ENCODE measurements at regions not wholly inside any gene's neighbourhood (a gene's known extent, or its start where the extent isn't known, plus 50 kb on each side); places are given as distances from the start of the nearest gene placed in this dataset.

GRCh38 chr10:9657530-9657929, 1360.1 kb upstream of the CELF2 start:
- Histone ChIP-seq H3K27me3 (ENCODE audit: control insufficient read depth in 1 of 2, insufficient read depth in 2 of 2, low read length in 2 of 2) (no peaks in the 10 kb centered on the region), H3K27ac (ENCODE audit: low read length) (no peak overlapping the region), H3K9ac (ENCODE audit: low read length in 2 of 2) (no peak overlapping the region)

GRCh38 chr10:9668411-9668810, 1349.3 kb upstream of the CELF2 start:
- H3K27ac ChIP-seq (ENCODE audit: low read length), result no peak overlapping the region
- no peaks in the 10 kb centered on the region for H3K36me3 ChIP-seq (ENCODE audit: control insufficient read depth in 2 of 2, insufficient read depth in 2 of 2, low read length in 2 of 2)
- H3K9ac ChIP-seq (ENCODE audit: low read length in 2 of 2), result no peak overlapping the region
- H3K27me3 ChIP-seq (ENCODE audit: control insufficient read depth in 1 of 2, insufficient read depth in 2 of 2, low read length in 2 of 2), result no peaks in the 10 kb centered on the region
- no peaks in the 10 kb centered on the region for H3K9me3 ChIP-seq (ENCODE audit: control insufficient read depth in 2 of 2, low read length in 2 of 2)
- H3K4me3 ChIP-seq (ENCODE audit: low read length in 2 of 2), result no peak overlapping the region
- H3K4me1 ChIP-seq (ENCODE audit: control insufficient read depth, insufficient read depth, low read length), result no peaks in the 10 kb centered on the region

More at GRCh38 chr10:9657530-9657929, 1360.1 kb upstream of the CELF2 start:
- Histone ChIP-seq H3K4me3 (ENCODE audit: low read length in 2 of 2) (no peak overlapping the region), H3K9me3 (ENCODE audit: control insufficient read depth in 2 of 2, low read length in 2 of 2) (no peaks in the 10 kb centered on the region), H3K36me3 (ENCODE audit: control insufficient read depth in 2 of 2, insufficient read depth in 2 of 2, low read length in 2 of 2) (no peaks in the 10 kb centered on the region), H3K4me1 (ENCODE audit: control insufficient read depth, insufficient read depth, low read length) (no peaks in the 10 kb centered on the region)

GRCh38 chr10:9670911-9671310, 1346.8 kb upstream of the CELF2 start:
- H3K9me3 ChIP-seq (ENCODE audit: control insufficient read depth in 2 of 2, low read length in 2 of 2), result no peaks in the 10 kb centered on the region
- no peak overlapping the region for H3K9ac ChIP-seq (ENCODE audit: low read length in 2 of 2)

GRCh38 chr10:9681655-9682054, 1336.0 kb upstream of the CELF2 start:
- H3K36me3 ChIP-seq (ENCODE audit: control insufficient read depth in 2 of 2, insufficient read depth in 2 of 2, low read length in 2 of 2), result no peaks in the 10 kb centered on the region
- H3K4me1 ChIP-seq (ENCODE audit: control insufficient read depth, insufficient read depth, low read length), result no peaks in the 10 kb centered on the region
- H3K9ac ChIP-seq (ENCODE audit: low read length in 2 of 2), result no peak overlapping the region
- no peak overlapping the region for H3K4me3 ChIP-seq (ENCODE audit: low read length in 2 of 2)
- H3K27ac ChIP-seq (ENCODE audit: low read length), result no peak overlapping the region
- no peaks in the 10 kb centered on the region for H3K9me3 ChIP-seq (ENCODE audit: control insufficient read depth in 2 of 2, low read length in 2 of 2)
- H3K27me3 ChIP-seq (ENCODE audit: control insufficient read depth in 1 of 2, insufficient read depth in 2 of 2, low read length in 2 of 2), result no peaks in the 10 kb centered on the region

More at GRCh38 chr10:9670911-9671310, 1346.8 kb upstream of the CELF2 start:
- H3K4me3 ChIP-seq (ENCODE audit: low read length in 2 of 2), result no peak overlapping the region
- no peaks in the 10 kb centered on the region for H3K27me3 ChIP-seq (ENCODE audit: control insufficient read depth in 1 of 2, insufficient read depth in 2 of 2, low read length in 2 of 2)
- no peak overlapping the region for H3K27ac ChIP-seq (ENCODE audit: low read length)
- H3K36me3 ChIP-seq (ENCODE audit: control insufficient read depth in 2 of 2, insufficient read depth in 2 of 2, low read length in 2 of 2), result no peaks in the 10 kb centered on the region
- H3K4me1 ChIP-seq (ENCODE audit: control insufficient read depth, insufficient read depth, low read length), result no peaks in the 10 kb centered on the region

- Histone ChIP-seq H3K27me3 (ENCODE audit: control insufficient read depth in 1 of 2, insufficient read depth in 2 of 2, low read length in 2 of 2) (no peaks in the 10 kb centered on the region), H3K9me3 (ENCODE audit: control insufficient read depth in 2 of 2, low read length in 2 of 2) (no peaks in the 10 kb centered on the region), H3K9ac (ENCODE audit: low read length in 2 of 2) (no peak overlapping the region), H3K4me3 (ENCODE audit: low read length in 2 of 2) (no peak overlapping the region), H3K27ac (ENCODE audit: low read length) (no peak overlapping the region), H3K36me3 (ENCODE audit: control insufficient read depth in 2 of 2, insufficient read depth in 2 of 2, low read length in 2 of 2) (no peaks in the 10 kb centered on the region), H3K4me1 (ENCODE audit: control insufficient read depth, insufficient read depth, low read length) (no peaks in the 10 kb centered on the region)
Measured at GRCh38 chr10:9682802-9683201, 1334.9 kb upstream of the CELF2 start.

GRCh38 chr10:9684186-9684585, 1333.5 kb upstream of the CELF2 start:
- Histone ChIP-seq H3K9me3 (ENCODE audit: control insufficient read depth in 2 of 2, low read length in 2 of 2) (no peaks in the 10 kb centered on the region), H3K27me3 (ENCODE audit: control insufficient read depth in 1 of 2, insufficient read depth in 2 of 2, low read length in 2 of 2) (no peaks in the 10 kb centered on the region), H3K4me1 (ENCODE audit: control insufficient read depth, insufficient read depth, low read length) (no peaks in the 10 kb centered on the region), H3K4me3 (ENCODE audit: low read length in 2 of 2) (no peak overlapping the region), H3K36me3 (ENCODE audit: control insufficient read depth in 2 of 2, insufficient read depth in 2 of 2, low read length in 2 of 2) (no peaks in the 10 kb centered on the region), H3K27ac (ENCODE audit: low read length) (no peak overlapping the region), H3K9ac (ENCODE audit: low read length in 2 of 2) (no peak overlapping the region)

GRCh38 chr10:9685596-9685995, 1332.1 kb upstream of the CELF2 start:
- no peak overlapping the region for H3K27ac ChIP-seq (ENCODE audit: low read length)
- no peaks in the 10 kb centered on the region for H3K36me3 ChIP-seq (ENCODE audit: control insufficient read depth in 2 of 2, insufficient read depth in 2 of 2, low read length in 2 of 2)
- no peaks in the 10 kb centered on the region for H3K4me1 ChIP-seq (ENCODE audit: control insufficient read depth, insufficient read depth, low read length)
- no peaks in the 10 kb centered on the region for H3K27me3 ChIP-seq (ENCODE audit: control insufficient read depth in 1 of 2, insufficient read depth in 2 of 2, low read length in 2 of 2)
- no peak overlapping the region for H3K9ac ChIP-seq (ENCODE audit: low read length in 2 of 2)
- H3K4me3 ChIP-seq (ENCODE audit: low read length in 2 of 2), result no peak overlapping the region
- H3K9me3 ChIP-seq (ENCODE audit: control insufficient read depth in 2 of 2, low read length in 2 of 2), result no peaks in the 10 kb centered on the region

GRCh38 chr10:9688711-9689110, 1329.0 kb upstream of the CELF2 start:
- Histone ChIP-seq H3K4me1 (ENCODE audit: control insufficient read depth, insufficient read depth, low read length) (no peaks in the 10 kb centered on the region), H3K36me3 (ENCODE audit: control insufficient read depth in 2 of 2, insufficient read depth in 2 of 2, low read length in 2 of 2) (no peaks in the 10 kb centered on the region), H3K9ac (ENCODE audit: low read length in 2 of 2) (no peak overlapping the region), H3K27ac (ENCODE audit: low read length) (no peak overlapping the region), H3K9me3 (ENCODE audit: control insufficient read depth in 2 of 2, low read length in 2 of 2) (no peaks in the 10 kb centered on the region), H3K27me3 (ENCODE audit: control insufficient read depth in 1 of 2, insufficient read depth in 2 of 2, low read length in 2 of 2) (no peaks in the 10 kb centered on the region), H3K4me3 (ENCODE audit: low read length in 2 of 2) (no peak overlapping the region)

GRCh38 chr10:9707216-9707615, 1310.5 kb upstream of the CELF2 start:
- Histone ChIP-seq H3K9ac (ENCODE audit: low read length in 2 of 2) (no peak overlapping the region), H3K36me3 (ENCODE audit: control insufficient read depth in 2 of 2, insufficient read depth in 2 of 2, low read length in 2 of 2) (no peaks in the 10 kb centered on the region), H3K27ac (ENCODE audit: low read length) (no peak overlapping the region), H3K4me1 (ENCODE audit: control insufficient read depth, insufficient read depth, low read length) (no peaks in the 10 kb centered on the region), H3K4me3 (ENCODE audit: low read length in 2 of 2) (no peak overlapping the region), H3K9me3 (ENCODE audit: control insufficient read depth in 2 of 2, low read length in 2 of 2) (peaks cover 0 to 1% of the 10 kb centered on the region in 2 donors), H3K27me3 (ENCODE audit: control insufficient read depth in 1 of 2, insufficient read depth in 2 of 2, low read length in 2 of 2) (no peaks in the 10 kb centered on the region)

GRCh38 chr10:9709849-9710248, 1307.8 kb upstream of the CELF2 start:
- H3K4me1 ChIP-seq (ENCODE audit: control insufficient read depth, insufficient read depth, low read length), result no peaks in the 10 kb centered on the region
- H3K27me3 ChIP-seq (ENCODE audit: control insufficient read depth in 1 of 2, insufficient read depth in 2 of 2, low read length in 2 of 2), result no peaks in the 10 kb centered on the region
- H3K9ac ChIP-seq (ENCODE audit: low read length in 2 of 2), result no peak overlapping the region
- H3K4me3 ChIP-seq (ENCODE audit: low read length in 2 of 2), result no peak overlapping the region
- no peaks in the 10 kb centered on the region for H3K36me3 ChIP-seq (ENCODE audit: control insufficient read depth in 2 of 2, insufficient read depth in 2 of 2, low read length in 2 of 2)
- H3K27ac ChIP-seq (ENCODE audit: low read length), result no peak overlapping the region
- H3K9me3 ChIP-seq (ENCODE audit: control insufficient read depth in 2 of 2, low read length in 2 of 2), result peaks cover 6 to 8% of the 10 kb centered on the region in 2 donors

GRCh38 chr10:9712393-9712792, 1305.3 kb upstream of the CELF2 start:
- Histone ChIP-seq H3K9ac (ENCODE audit: low read length in 2 of 2) (no peak overlapping the region), H3K9me3 (ENCODE audit: control insufficient read depth in 2 of 2, low read length in 2 of 2) (peaks cover 6 to 8% of the 10 kb centered on the region in 2 donors), H3K27me3 (ENCODE audit: control insufficient read depth in 1 of 2, insufficient read depth in 2 of 2, low read length in 2 of 2) (no peaks in the 10 kb centered on the region), H3K27ac (ENCODE audit: low read length) (no peak overlapping the region), H3K36me3 (ENCODE audit: control insufficient read depth in 2 of 2, insufficient read depth in 2 of 2, low read length in 2 of 2) (no peaks in the 10 kb centered on the region), H3K4me1 (ENCODE audit: control insufficient read depth, insufficient read depth, low read length) (no peaks in the 10 kb centered on the region), H3K4me3 (ENCODE audit: low read length in 2 of 2) (no peak overlapping the region)
